GM06990 (cell line): ENCODE measurements at regions not wholly inside any gene's neighbourhood (a gene's known extent, or its start where the extent isn't known, plus 50 kb on each side); places are given as distances from the start of the nearest gene placed in this dataset.

Experiments used
- DNase-seq: peaks from one replicate; pipeline ENCODE4 v3.0.0-alpha.2; 2011; ENCODE audit not compliant: insufficient read length; ENCODE audit errors: extremely low read depth
- H3K27me3 ChIP-seq: replicated peaks from 2 replicates; pipeline ENCODE4 v1.6.0; 2011; ENCODE audit warnings: low read length; ENCODE audit not compliant: control insufficient read depth, insufficient read depth
- H3K36me3 ChIP-seq: 2 replicates; pipeline ENCODE4 v1.5.1; 2011; ENCODE audit warnings: low read length; ENCODE audit not compliant: control insufficient read depth, insufficient read depth
- H3K4me3 ChIP-seq: replicated peaks from 2 replicates; pipeline ENCODE4 v1.5.1; 2011; ENCODE audit warnings: low read depth, mild to moderate bottlenecking, control low read depth, low read length
- CTCF ChIP-seq: IDR thresholded peaks from 2 replicates; pipeline ENCODE4 v1.5.1; 2011; ENCODE audit warnings: low read length, control low read depth, mild to moderate bottlenecking, inconsistent platforms; ENCODE audit not compliant: insufficient read depth, poor library complexity, severe bottlenecking

- Histone ChIP-seq H3K36me3 (no peaks in the 10 kb centered on the region), H3K27me3 (no peaks in the 10 kb centered on the region), H3K4me3 (no peak overlapping the region)
- TF ChIP-seq CTCF: no peak
- no peak for DNase-seq
Observed at GRCh38 chr16:6856578-6856977, 476.1 kb upstream of the RBFOX1 start.

GRCh38 chr16:6853565-6853964 is 479.1 kb upstream of the RBFOX1 start:
- H3K27me3 ChIP-seq: no peaks in the 10 kb centered on the region
- no peak for TF ChIP-seq CTCF
- no peak overlapping the region for H3K4me3 ChIP-seq
- H3K36me3 ChIP-seq: no peaks in the 10 kb centered on the region
- DNase-seq: no peak

GRCh38 chr16:6852643-6853225 is 479.9 kb upstream of the RBFOX1 start:
- Histone ChIP-seq H3K36me3 (no peaks in the 10 kb centered on the region), H3K27me3 (no peaks in the 10 kb centered on the region), H3K4me3 (no peak overlapping the region)
- DNase-seq: no peak
- TF ChIP-seq CTCF: no peak

DNA sequence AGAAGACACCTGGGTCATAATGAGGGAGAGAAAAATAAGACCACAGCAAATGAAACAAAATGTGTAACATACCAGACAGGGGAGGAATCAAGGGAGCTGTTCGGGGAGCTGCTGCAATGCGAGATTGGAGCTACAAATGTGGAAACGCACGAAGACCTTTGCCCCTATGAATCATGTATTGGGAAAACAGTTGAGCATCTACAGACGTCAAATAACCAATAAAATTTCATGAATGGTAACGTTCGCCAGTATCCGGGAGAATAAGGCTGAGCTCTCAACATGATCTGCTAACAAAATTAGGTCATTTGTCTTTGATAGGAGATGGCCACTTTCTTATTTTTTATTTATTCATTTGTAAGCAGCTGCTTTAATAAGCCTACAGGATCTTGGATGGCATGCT is 486.2 kb upstream of the RBFOX1 start:
- H3K27me3 ChIP-seq: no peaks in the 10 kb centered on the region
- no peak overlapping the region for H3K4me3 ChIP-seq
- no peak for DNase-seq
- TF ChIP-seq CTCF: no peak
- no peaks in the 10 kb centered on the region for H3K36me3 ChIP-seq

GRCh38 chr16:6841392-6841791 is 491.3 kb upstream of the RBFOX1 start:
- H3K27me3 ChIP-seq: no peaks in the 10 kb centered on the region
- no peak for TF ChIP-seq CTCF
- no peak overlapping the region for H3K4me3 ChIP-seq
- DNase-seq: no peak
- no peaks in the 10 kb centered on the region for H3K36me3 ChIP-seq

DNA sequence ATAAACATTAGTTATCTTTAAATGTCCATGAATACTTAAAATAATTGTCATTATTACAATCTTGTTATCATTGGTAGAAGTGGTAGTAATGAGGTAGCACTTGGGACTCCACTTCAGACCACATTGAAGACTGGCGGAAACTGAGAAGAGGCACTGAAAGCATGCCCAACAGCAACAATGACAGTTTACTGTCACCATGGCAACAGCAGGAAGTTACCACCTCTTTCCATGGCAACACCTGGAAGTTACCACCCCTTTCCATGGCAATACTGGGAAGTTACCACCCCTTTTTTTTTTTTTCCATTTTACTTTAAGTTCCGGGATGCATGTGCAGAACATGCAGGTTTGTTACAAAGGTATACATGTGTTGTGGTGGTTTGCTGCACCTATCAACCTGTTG is 494.9 kb upstream of the RBFOX1 start:
- no peaks in the 10 kb centered on the region for H3K36me3 ChIP-seq
- no peaks in the 10 kb centered on the region for H3K27me3 ChIP-seq
- DNase-seq: no peak
- H3K4me3 ChIP-seq: no peak overlapping the region
- no peak for TF ChIP-seq CTCF
